ENCODE measurements at regions not wholly inside any gene's neighbourhood (a gene's known extent, or its start where the extent isn't known, plus 50 kb on each side); places are given as distances from the start of the nearest gene placed in this dataset.

- Histone ChIP-seq H3K9ac (ENCODE audit: low read length in 3 of 3) (no peak overlapping the region), H3K27me3 (ENCODE audit: control insufficient read depth, insufficient read depth, low read length) (no peaks in the 10 kb centered on the region), H3K4me3 (ENCODE audit: low read length in 3 of 3) (no peak overlapping the region), H3K36me3 (ENCODE audit: control insufficient read depth in 2 of 3, insufficient read depth in 3 of 3, low read length in 3 of 3) (no peaks in the 10 kb centered on the region), H3K4me1 (ENCODE audit: control insufficient read depth in 2 of 3, insufficient read depth in 2 of 3, low read depth in 1 of 3, low read length in 3 of 3) (no peaks in the 10 kb centered on the region), H3K27ac (ENCODE audit: low read depth in 2 of 2, low read length in 2 of 2) (no peak overlapping the region), H3K9me3 (ENCODE audit: control insufficient read depth in 2 of 3, insufficient read depth in 1 of 3, low read length in 3 of 3) (no peaks in the 10 kb centered on the region)
- intact Hi-C loops (cut with DNase I): no loop called here
- DNase-seq (no peak), FAIRE-seq (no peak)
- TF ChIP-seq, protein P1, sequence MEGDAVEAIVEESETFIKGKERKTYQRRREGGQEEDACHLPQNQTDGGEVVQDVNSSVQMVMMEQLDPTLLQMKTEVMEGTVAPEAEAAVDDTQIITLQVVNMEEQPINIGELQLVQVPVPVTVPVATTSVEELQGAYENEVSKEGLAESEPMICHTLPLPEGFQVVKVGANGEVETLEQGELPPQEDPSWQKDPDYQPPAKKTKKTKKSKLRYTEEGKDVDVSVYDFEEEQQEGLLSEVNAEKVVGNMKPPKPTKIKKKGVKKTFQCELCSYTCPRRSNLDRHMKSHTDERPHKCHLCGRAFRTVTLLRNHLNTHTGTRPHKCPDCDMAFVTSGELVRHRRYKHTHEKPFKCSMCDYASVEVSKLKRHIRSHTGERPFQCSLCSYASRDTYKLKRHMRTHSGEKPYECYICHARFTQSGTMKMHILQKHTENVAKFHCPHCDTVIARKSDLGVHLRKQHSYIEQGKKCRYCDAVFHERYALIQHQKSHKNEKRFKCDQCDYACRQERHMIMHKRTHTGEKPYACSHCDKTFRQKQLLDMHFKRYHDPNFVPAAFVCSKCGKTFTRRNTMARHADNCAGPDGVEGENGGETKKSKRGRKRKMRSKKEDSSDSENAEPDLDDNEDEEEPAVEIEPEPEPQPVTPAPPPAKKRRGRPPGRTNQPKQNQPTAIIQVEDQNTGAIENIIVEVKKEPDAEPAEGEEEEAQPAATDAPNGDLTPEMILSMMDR (IDR thresholded peaks at IDR 0.05; ENCODE audit: borderline replicate concordance, extremely low read depth, insufficient read depth): no peak
Observed at GRCh38 chr4:124096290-124096689, 616.2 kb downstream of the ANKRD50 start.

DNA sequence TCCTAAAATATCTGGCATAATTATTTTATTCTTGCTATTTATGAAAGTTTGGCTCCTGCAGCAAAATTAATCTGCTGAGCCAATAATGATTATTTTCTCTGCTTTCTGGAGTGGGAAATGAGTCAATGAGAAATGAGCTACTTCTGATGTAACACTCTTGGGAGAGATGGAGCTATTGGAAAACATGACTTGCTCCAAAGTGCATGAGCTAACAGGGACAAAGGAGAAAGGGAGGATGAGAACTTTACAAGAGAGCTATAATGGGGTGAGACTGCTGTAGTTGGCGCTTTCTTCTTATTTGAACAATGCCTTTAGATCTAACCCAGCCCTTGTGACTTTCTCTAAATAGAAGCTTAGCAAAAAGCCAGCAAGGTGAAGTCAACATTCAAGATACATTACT is 615.1 kb downstream of the ANKRD50 start:
- no peaks in the 10 kb centered on the region for H3K4me1 ChIP-seq (ENCODE audit: control insufficient read depth in 2 of 3, insufficient read depth in 2 of 3, low read depth in 1 of 3, low read length in 3 of 3)
- H3K9ac ChIP-seq (ENCODE audit: low read length in 3 of 3): no peak overlapping the region
- H3K9me3 ChIP-seq (ENCODE audit: control insufficient read depth in 2 of 3, insufficient read depth in 1 of 3, low read length in 3 of 3): no peaks in the 10 kb centered on the region
- intact Hi-C loops (cut with DNase I): no loop called here
- DNase-seq (no peak), FAIRE-seq (no peak)
- no peak overlapping the region for H3K4me3 ChIP-seq (ENCODE audit: low read length in 3 of 3)
- H3K27me3 ChIP-seq (ENCODE audit: control insufficient read depth, insufficient read depth, low read length): no peaks in the 10 kb centered on the region
- TF ChIP-seq, protein P1 (IDR thresholded peaks at IDR 0.05; ENCODE audit: borderline replicate concordance, extremely low read depth, insufficient read depth): no peak
- H3K36me3 ChIP-seq (ENCODE audit: control insufficient read depth in 2 of 3, insufficient read depth in 3 of 3, low read length in 3 of 3): no peaks in the 10 kb centered on the region
- no peak overlapping the region for H3K27ac ChIP-seq (ENCODE audit: low read depth in 2 of 2, low read length in 2 of 2)

DNA sequence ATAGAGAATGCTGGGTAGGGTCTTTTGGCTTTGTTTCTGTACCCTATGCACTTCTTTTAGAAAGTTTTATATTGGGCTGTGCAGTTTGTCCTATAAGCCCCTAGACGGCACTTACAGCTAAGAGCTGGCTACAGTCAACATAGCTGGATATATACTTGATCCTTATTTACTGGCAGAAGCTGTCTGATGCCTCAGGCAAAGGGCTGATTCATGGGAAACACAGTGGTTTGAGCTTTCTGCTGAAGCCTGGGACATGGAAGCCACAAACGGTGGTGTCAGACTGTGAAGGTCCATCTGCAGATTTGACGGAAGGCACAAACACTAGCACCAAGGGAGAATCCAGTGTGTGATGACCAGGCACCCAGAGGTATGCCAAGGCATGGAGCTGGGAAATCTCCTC is 608.4 kb downstream of the ANKRD50 start:
- Histone ChIP-seq H3K9me3 (ENCODE audit: control insufficient read depth in 2 of 3, insufficient read depth in 1 of 3, low read length in 3 of 3) (no peaks in the 10 kb centered on the region), H3K9ac (ENCODE audit: low read length in 3 of 3) (no peak overlapping the region), H3K27me3 (ENCODE audit: control insufficient read depth, insufficient read depth, low read length) (no peaks in the 10 kb centered on the region), H3K4me1 (ENCODE audit: control insufficient read depth in 2 of 3, insufficient read depth in 2 of 3, low read depth in 1 of 3, low read length in 3 of 3) (no peaks in the 10 kb centered on the region), H3K27ac (ENCODE audit: low read depth in 2 of 2, low read length in 2 of 2) (no peak overlapping the region), H3K36me3 (ENCODE audit: control insufficient read depth in 2 of 3, insufficient read depth in 3 of 3, low read length in 3 of 3) (no peaks in the 10 kb centered on the region), H3K4me3 (ENCODE audit: low read length in 3 of 3) (no peak overlapping the region)
- TF ChIP-seq, protein P1 (IDR thresholded peaks at IDR 0.05; ENCODE audit: borderline replicate concordance, extremely low read depth, insufficient read depth): no peak
- intact Hi-C loops (cut with DNase I): no loop called here
- DNase-seq (no peak), FAIRE-seq (no peak)

- H3K27me3 ChIP-seq (ENCODE audit: control insufficient read depth, insufficient read depth, low read length): no peaks in the 10 kb centered on the region
- TF ChIP-seq, protein P1 (IDR thresholded peaks at IDR 0.05; ENCODE audit: borderline replicate concordance, extremely low read depth, insufficient read depth): no peak
- H3K27ac ChIP-seq (ENCODE audit: low read depth in 2 of 2, low read length in 2 of 2): no peak overlapping the region
- DNase-seq (no peak), FAIRE-seq (no peak)
- no peaks in the 10 kb centered on the region for H3K4me1 ChIP-seq (ENCODE audit: control insufficient read depth in 2 of 3, insufficient read depth in 2 of 3, low read depth in 1 of 3, low read length in 3 of 3)
- no peak overlapping the region for H3K9ac ChIP-seq (ENCODE audit: low read length in 3 of 3)
- H3K36me3 ChIP-seq (ENCODE audit: control insufficient read depth in 2 of 3, insufficient read depth in 3 of 3, low read length in 3 of 3): no peaks in the 10 kb centered on the region
- no peaks in the 10 kb centered on the region for H3K9me3 ChIP-seq (ENCODE audit: control insufficient read depth in 2 of 3, insufficient read depth in 1 of 3, low read length in 3 of 3)
- intact Hi-C loops (cut with DNase I): no loop called here
- no peak overlapping the region for H3K4me3 ChIP-seq (ENCODE audit: low read length in 3 of 3)
Observed at GRCh38 chr4:124104628-124105027, 607.9 kb downstream of the ANKRD50 start.
